H1 (cell line): ENCODE measurements at regions not wholly inside any gene's neighbourhood (a gene's known extent, or its start where the extent isn't known, plus 50 kb on each side); places are given as distances from the start of the nearest gene placed in this dataset.

Source experiments
- CTCF ChIA-PET: fragments of 300-600 bp; sonication (Branson Sonifier 250); formaldehyde crosslinking; loops from one replicate; lab custom pipeline; 2021; ENCODE audit not compliant: partially characterized antibody; lab: Charles Lee
- POLR2A ChIA-PET: fragments of 300-600 bp; sonication (Branson Sonifier 250); formaldehyde crosslinking; loops from one replicate; lab custom pipeline; 2021; ENCODE audit warnings: inconsistent platforms; ENCODE audit not compliant: partially characterized antibody; lab: Charles Lee
- DNase-seq, 2 experiments: peaks; one replicate each; pipeline versions ENCODE4 v3.0.0 to v3.0.0-alpha.2; 2010 to 2022; ENCODE audit warnings: low spot score in 2 of 2, low read depth in 1 of 2, mixed read lengths in 1 of 2
- FAIRE-seq: peaks from 2 replicates; lab custom pipeline; 2011; peaks lifted over from hg19 to GRCh38; lab: Jason Lieb, UNC
- H2AFZ ChIP-seq: 2 replicates; pipeline ENCODE4 v1.8.1; 2012; ENCODE audit warnings: low read length, inconsistent platforms
- H2AK5ac ChIP-seq: 2 replicates; pipeline ENCODE4 v1.6.1; 2013; ENCODE audit warnings: low read depth, low read length
- H2BK120ac ChIP-seq: replicated peaks from 2 replicates; pipeline ENCODE3; 2013; ENCODE audit warnings: low read depth, low read length, inconsistent platforms
- H2BK12ac ChIP-seq: 2 replicates; pipeline ENCODE4 v1.6.1; 2013; ENCODE audit warnings: low read depth, low read length
- H2BK15ac ChIP-seq: 2 replicates; pipeline ENCODE4 v1.6.1; 2013; ENCODE audit warnings: low read length
- H2BK20ac ChIP-seq: 2 replicates; pipeline ENCODE4 v1.6.1; 2013; ENCODE audit warnings: low read length
- H2BK5ac ChIP-seq: 2 replicates; pipeline ENCODE4 v1.6.1; 2013; ENCODE audit warnings: low read depth, low read length
- H3K14ac ChIP-seq: 2 replicates; pipeline ENCODE4 v1.6.1; 2013; ENCODE audit warnings: inconsistent platforms; ENCODE audit not compliant: insufficient read length
- H3K18ac ChIP-seq: 2 replicates; pipeline ENCODE4 v1.6.1; 2013; ENCODE audit warnings: low read length; ENCODE audit errors: extremely low read depth
- H3K23ac ChIP-seq: 2 replicates; pipeline ENCODE4 v1.6.1; 2013; ENCODE audit warnings: inconsistent platforms; ENCODE audit not compliant: insufficient read length
- H3K23me2 ChIP-seq: 2 replicates; pipeline ENCODE4 v1.6.1; 2013; ENCODE audit warnings: low read depth, low read length
- H3K27ac ChIP-seq: 2 replicates; pipeline ENCODE4 v1.6.1; 2011; ENCODE audit warnings: low read depth, low read length, inconsistent platforms
- H3K27me3 ChIP-seq, 4 experiments: replicated peaks in 1 of 4; 1 replicate in 1 of 4; 2 replicates in 3 of 4; pipeline versions ENCODE4 v1.6.1 to v1.8.1; 2011 to 2013; ENCODE audit warnings: low read length in 3 of 4, mild to moderate bottlenecking in 3 of 4, inconsistent platforms in 2 of 4, mixed read lengths in 2 of 4, moderate library complexity in 1 of 4; ENCODE audit not compliant: control insufficient read depth in 3 of 4, insufficient read depth in 3 of 4; ENCODE audit errors: extremely low read depth in 1 of 4
- H3K36me3 ChIP-seq, 4 experiments: 2 replicates each; pipeline versions ENCODE4 v1.6.1 to v1.8.1; 2011 to 2013; ENCODE audit warnings: mild to moderate bottlenecking in 4 of 4, low read length in 3 of 4, moderate library complexity in 2 of 4, control low read depth in 1 of 4, inconsistent platforms in 1 of 4; ENCODE audit not compliant: insufficient read depth in 4 of 4, control insufficient read depth in 2 of 4
- H3K4ac ChIP-seq: replicated peaks from 2 replicates; pipeline ENCODE3; 2013; ENCODE audit warnings: low read length, low read depth, mixed read lengths, inconsistent platforms; ENCODE audit not compliant: insufficient read length
- H3K4me1 ChIP-seq, 4 experiments: replicated peaks in 1 of 4; 1 replicate in 1 of 4; 2 replicates in 3 of 4; pipeline versions ENCODE4 v1.6.1 to v1.8.1; 2011 to 2013; ENCODE audit warnings: low read length in 3 of 4, inconsistent platforms in 2 of 4, mixed read lengths in 1 of 4; ENCODE audit not compliant: insufficient read depth in 4 of 4, control insufficient read depth in 3 of 4
- H3K4me2 ChIP-seq, 2 experiments: 2 replicates each; pipeline versions ENCODE4 v1.6.1 to v1.8.1; 2011 to 2013; ENCODE audit warnings: low read depth in 2 of 2, low read length in 2 of 2, control low read depth in 1 of 2, inconsistent platforms in 1 of 2, mild to moderate bottlenecking in 1 of 2; ENCODE audit not compliant: insufficient read depth in 1 of 2
- H3K4me3 ChIP-seq, 4 experiments: fragments of 200-600, 300-600 bp in 1 of 4; sonication (generic), shearing (Covaris generic), sonication (Bioruptor Twin) in 1 of 4; 2 replicates each; pipeline versions ENCODE4 v1.5.1 to v1.8.1; 2011 to 2016; ENCODE audit warnings: low read length in 4 of 4, low read depth in 3 of 4, control low read depth in 2 of 4, inconsistent platforms in 2 of 4, mild to moderate bottlenecking in 2 of 4, mixed read lengths in 1 of 4, moderate library complexity in 1 of 4; ENCODE audit not compliant: insufficient read depth in 2 of 4; ENCODE audit errors: extremely low read depth in 1 of 4
- H3K56ac ChIP-seq: replicated peaks from 2 replicates; pipeline ENCODE3; 2013; ENCODE audit warnings: low read depth, mild to moderate bottlenecking, mixed read lengths, low read length, inconsistent platforms; ENCODE audit not compliant: insufficient read length
- H3K79me1 ChIP-seq: 2 replicates; pipeline ENCODE4 v1.6.1; 2013; ENCODE audit warnings: low read depth, low read length, control low read depth
- H3K79me2 ChIP-seq, 2 experiments: 2 replicates each; pipeline versions ENCODE4 v1.6.1 to v1.8.1; 2012 to 2013; ENCODE audit warnings: low read length in 2 of 2, mild to moderate bottlenecking in 2 of 2, inconsistent platforms in 1 of 2; ENCODE audit not compliant: insufficient read depth in 2 of 2, control insufficient read depth in 1 of 2
- H3K9ac ChIP-seq, 4 experiments: replicated peaks in 1 of 4; 1 replicate in 1 of 4; 2 replicates in 3 of 4; pipeline versions ENCODE4 v1.6.1 to v1.8.1; 2011 to 2013; ENCODE audit warnings: low read depth in 3 of 4, low read length in 3 of 4, control low read depth in 2 of 4, mild to moderate bottlenecking in 2 of 4, moderate library complexity in 2 of 4, inconsistent platforms in 1 of 4; ENCODE audit errors: extremely low read depth in 1 of 4
- H3K9me3 ChIP-seq, 2 experiments: 2 replicates each; pipeline versions ENCODE4 v1.6.1 to v1.8.1; 2012 to 2013; ENCODE audit warnings: mild to moderate bottlenecking in 2 of 2, moderate library complexity in 2 of 2, control low read depth in 1 of 2, inconsistent platforms in 1 of 2, low read depth in 1 of 2, low read length in 1 of 2, mixed read lengths in 1 of 2; ENCODE audit not compliant: insufficient read depth in 2 of 2
- H4K20me1 ChIP-seq, 2 experiments: replicated peaks in 1 of 2; 2 replicates each; pipeline versions ENCODE3 to v1.8.1; 2011 to 2013; ENCODE audit warnings: inconsistent platforms in 2 of 2, low read length in 2 of 2, mild to moderate bottlenecking in 1 of 2; ENCODE audit not compliant: insufficient read depth in 2 of 2, control insufficient read depth in 1 of 2
- H4K5ac ChIP-seq: 2 replicates; pipeline ENCODE4 v1.6.1; 2013; ENCODE audit warnings: low read length, low read depth, mixed read lengths, inconsistent platforms; ENCODE audit not compliant: insufficient read length
- H4K8ac ChIP-seq: 2 replicates; pipeline ENCODE4 v1.8.0; 2013; ENCODE audit warnings: mild to moderate bottlenecking, moderate library complexity, low read length, inconsistent platforms; ENCODE audit not compliant: insufficient read depth; ENCODE audit errors: extremely low read depth
- H4K91ac ChIP-seq: replicated peaks from 2 replicates; pipeline ENCODE3; 2013; ENCODE audit warnings: low read length, mixed read lengths, inconsistent platforms; ENCODE audit not compliant: insufficient read length
- ATF2 ChIP-seq: IDR thresholded peaks from 2 replicates; pipeline ENCODE4 v1.6.1; 2012; ENCODE audit warnings: low read length, inconsistent platforms
- BCL11A ChIP-seq, 2 experiments: IDR thresholded peaks; one replicate each; pipeline ENCODE4 v1.6.1; 2011; ENCODE audit warnings: low read depth in 2 of 2, low read length in 2 of 2, mild to moderate bottlenecking in 2 of 2
- BRCA1 ChIP-seq: IDR thresholded peaks from 2 replicates; pipeline ENCODE4 v1.6.1; 2012; ENCODE audit warnings: low read depth, low read length, improper control_type of control experiment
- JUN ChIP-seq: IDR thresholded peaks from 2 replicates; pipeline ENCODE4 v1.6.1; 2011; ENCODE audit warnings: low read depth, mild to moderate bottlenecking, improper control_type of control experiment, low read length
- KDM4A ChIP-seq: IDR thresholded peaks from one replicate; pipeline ENCODE4 v1.7.1; 2012; ENCODE audit warnings: low read depth, mild to moderate bottlenecking, moderate library complexity, low read length, inconsistent platforms; ENCODE audit not compliant: severe bottlenecking
- KDM5A ChIP-seq: fragments of 200-600 bp; IDR thresholded peaks from 2 replicates; pipeline ENCODE4 v1.7.1; 2012; ENCODE audit warnings: mild to moderate bottlenecking, low read length, inconsistent platforms, mixed read lengths
- NRF1 ChIP-seq: IDR thresholded peaks from 2 replicates; pipeline ENCODE4 v1.6.1; 2011; ENCODE audit warnings: mild to moderate bottlenecking, low read depth, low read length, improper control_type of control experiment
- PHF8 ChIP-seq: fragments of 200-600 bp; sonication (generic); conservative IDR thresholded peaks from 2 replicates; pipeline ENCODE4 v1.7.1; 2012; ENCODE audit warnings: low read depth, mild to moderate bottlenecking, inconsistent platforms, low read length, moderate library complexity
- POLR2A ChIP-seq, 2 experiments: IDR thresholded peaks; 1 replicate in 1 of 2; 2 replicates in 1 of 2; pipeline ENCODE4 v1.6.1; 2011; ENCODE audit warnings: low read depth in 2 of 2, low read length in 2 of 2, mild to moderate bottlenecking in 2 of 2; ENCODE audit errors: control extremely low read depth in 1 of 2
- RXRA ChIP-seq: IDR thresholded peaks from 2 replicates; pipeline ENCODE4 v1.6.1; 2011; ENCODE audit warnings: low read depth, mild to moderate bottlenecking, low read length, moderate library complexity; ENCODE audit not compliant: insufficient read depth
- SP1 ChIP-seq: IDR thresholded peaks from 2 replicates; pipeline ENCODE4 v1.6.1; 2011; ENCODE audit warnings: low read depth, low read length
- WGBS, 2 experiments: shearing (Covaris generic) in 1 of 2; methylation state at CpG; one replicate each; pipeline versions ENCODE4 v1.1.6 to v1.1.7; 2013 to 2015; ENCODE audit warnings: low lambda C conversion rate in 2 of 2, mixed read lengths in 2 of 2, inconsistent platforms in 1 of 2, low coverage in 1 of 2, missing lambda C conversion rate in 1 of 2; ENCODE audit not compliant: insufficient replicate concordance in 2 of 2, insufficient coverage in 1 of 2, insufficient read length in 1 of 2; ENCODE audit errors: extremely low coverage in 1 of 2, missing lambda C conversion rate in 1 of 2; 5-methylcytosine and 5-hydroxymethylcytosine counted together
- TF ChIP-seq, protein P1 (sequence below): IDR thresholded peaks from 2 replicates; pipeline ENCODE4 v1.6.1; 2011; ENCODE audit warnings: low read depth, mild to moderate bottlenecking, low read length; ENCODE audit not compliant: insufficient read depth

DNA sequence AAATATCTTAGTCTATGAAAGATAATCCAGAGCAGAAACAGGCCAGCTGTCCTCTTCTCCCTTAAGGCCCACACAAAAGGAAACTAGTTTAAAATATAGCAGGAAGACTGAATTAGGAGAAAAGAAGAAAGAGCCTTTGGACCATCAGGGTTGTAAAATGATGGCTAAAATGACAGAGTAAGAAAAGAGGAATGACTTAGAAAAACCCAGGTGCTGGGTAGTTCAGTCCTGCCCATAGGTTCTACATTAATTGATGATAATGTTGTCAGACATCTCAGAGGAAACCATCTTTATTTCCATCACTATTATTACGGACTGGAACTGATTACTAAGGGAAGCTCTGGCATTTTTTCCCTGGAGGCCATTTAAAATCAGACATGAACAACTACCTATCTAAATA, 142.8 kb upstream of the STT3B start:
- 0 out of 4 replicates have a peak, but pooled peaks cover 0 to 3% of the 10 kb centered on the region in 2 experiments for H3K9me3 ChIP-seq
- H2AFZ ChIP-seq: no peak overlapping the region

More for the DNA sequence above, 142.8 kb upstream of the STT3B start:
- H3K14ac ChIP-seq: no peak overlapping the region
- H3K4me2 ChIP-seq: no peak overlapping the region
- no peaks in the 10 kb centered on the region for H3K79me2 ChIP-seq
- no peak overlapping the region for H3K4ac ChIP-seq
- CTCF ChIA-PET: interaction anchor here (1.1 to 2.0 kb wide), 3 partner anchors 15 to 53 kb away, joined by 3 to 6 read pairs (median 4); no protein-coding TSS in a partner anchor
- FAIRE-seq: no peak
- WGBS, 2 experiments: 78% methylated on average over 1 of the region's 1 CpG; no CpG with 5 or more reads in 1 of the 2 experiments
- no peak overlapping the region for H2BK120ac ChIP-seq
- no peak overlapping the region for H3K56ac ChIP-seq
- H3K23ac ChIP-seq: no peak overlapping the region
- no peak overlapping the region for H3K27ac ChIP-seq
- peaks cover 0 to 2% of the 10 kb centered on the region in 2 experiments for H4K20me1 ChIP-seq
- no peaks in the 10 kb centered on the region for H3K79me1 ChIP-seq
- no peak for DNase-seq
- H3K9ac ChIP-seq: no peak overlapping the region
- H3K18ac ChIP-seq: no peak overlapping the region
- no peak overlapping the region for H2BK15ac ChIP-seq
- H2AK5ac ChIP-seq: no peak overlapping the region
- no peak for TF ChIP-seq PHF8
- no peak for TF ChIP-seq ATF2
- TF ChIP-seq KDM5A: no peak
- no peak for TF ChIP-seq POLR2A (IDR thresholded peaks at IDR 0.05; ENCODE audit: control extremely low read depth in 1 of 2, low read depth in 2 of 2, low read length in 2 of 2)
- TF ChIP-seq RXRA: no peak
- TF ChIP-seq JUN: no peak
- TF ChIP-seq BRCA1: no peak
- TF ChIP-seq BCL11A (IDR thresholded peaks at IDR 0.05; ENCODE audit: low read depth in 2 of 2, low read length in 2 of 2): no peak
- no peak for TF ChIP-seq NRF1
- TF ChIP-seq, protein P1, sequence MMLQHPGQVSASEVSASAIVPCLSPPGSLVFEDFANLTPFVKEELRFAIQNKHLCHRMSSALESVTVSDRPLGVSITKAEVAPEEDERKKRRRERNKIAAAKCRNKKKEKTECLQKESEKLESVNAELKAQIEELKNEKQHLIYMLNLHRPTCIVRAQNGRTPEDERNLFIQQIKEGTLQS: no peak
- TF ChIP-seq KDM4A: no peak
- no peak for TF ChIP-seq SP1
- H2BK20ac ChIP-seq: no peak overlapping the region
- H3K36me3 ChIP-seq: no peaks in the 10 kb centered on the region
- H2BK12ac ChIP-seq: no peak overlapping the region
- peaks cover 0 to 12% (median 8%) of the 10 kb centered on the region in 4 experiments; a peak in 4 of 7 replicates for H3K27me3 ChIP-seq
- POLR2A ChIA-PET: interaction anchor here (1.9 kb wide), 1 partner anchor 142 kb away, joined by 8 read pairs; the partner anchor contains the start of gene STT3B
- H3K4me3 ChIP-seq: no peak overlapping the region
- H4K5ac ChIP-seq: no peak overlapping the region
- no peak overlapping the region for H4K91ac ChIP-seq
- no peak overlapping the region for H4K8ac ChIP-seq
- H3K4me1 ChIP-seq: peaks cover 0 to 8% (median 4%) of the 10 kb centered on the region in 4 experiments; a peak in 4 of 7 replicates
- H2BK5ac ChIP-seq: no peak overlapping the region
- no peaks in the 10 kb centered on the region for H3K23me2 ChIP-seq
